GM12872 (cell line): ENCODE measurements at regions not wholly inside any gene's neighbourhood (a gene's known extent, or its start where the extent isn't known, plus 50 kb on each side); places are given as distances from the start of the nearest gene placed in this dataset.

ENCODE experiments used
- TF ChIP-seq, protein P1 (sequence below): IDR thresholded peaks from 3 replicates; pipeline ENCODE4 v1.5.1; 2011; ENCODE audit warnings: low read depth, mild to moderate bottlenecking, low read length, moderate library complexity; ENCODE audit not compliant: insufficient read depth

DNA sequence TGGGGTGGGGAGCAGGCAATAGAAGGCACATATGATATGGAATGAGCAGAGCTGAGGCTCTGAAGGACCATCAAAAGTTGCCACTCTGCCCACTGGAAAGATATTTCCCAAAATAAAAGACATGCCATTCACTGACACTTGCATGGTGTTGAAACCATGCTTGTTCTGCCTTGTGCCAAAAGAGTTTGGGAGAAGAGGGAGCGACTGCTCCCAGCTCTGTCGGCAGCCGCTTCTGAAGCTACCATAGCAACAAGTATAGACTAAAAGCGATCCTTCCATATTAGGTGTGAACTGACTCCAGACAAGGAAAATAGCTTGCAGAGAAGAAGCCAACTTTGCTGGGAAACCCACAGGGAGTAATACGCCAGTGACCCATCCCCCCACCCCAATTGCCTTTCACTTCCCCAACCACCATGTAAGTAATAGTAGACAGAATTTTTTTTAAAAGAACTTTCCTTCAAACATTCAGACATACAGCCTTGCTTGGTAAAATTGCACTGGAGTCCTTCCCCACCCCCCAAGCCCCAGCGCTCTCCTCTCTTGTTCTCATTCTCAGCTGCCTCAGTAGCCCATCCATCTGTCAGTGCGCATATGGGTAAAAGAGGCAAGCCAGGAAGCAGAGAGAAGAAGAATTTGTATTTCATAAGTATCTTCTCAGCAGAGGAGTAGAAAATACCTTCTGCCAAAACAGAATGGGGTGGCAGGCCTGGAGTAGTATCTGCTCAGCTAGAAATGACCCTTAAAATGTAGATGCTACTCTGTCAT is 263.7 kb downstream of the OMA1 start:
- TF ChIP-seq, protein P1, sequence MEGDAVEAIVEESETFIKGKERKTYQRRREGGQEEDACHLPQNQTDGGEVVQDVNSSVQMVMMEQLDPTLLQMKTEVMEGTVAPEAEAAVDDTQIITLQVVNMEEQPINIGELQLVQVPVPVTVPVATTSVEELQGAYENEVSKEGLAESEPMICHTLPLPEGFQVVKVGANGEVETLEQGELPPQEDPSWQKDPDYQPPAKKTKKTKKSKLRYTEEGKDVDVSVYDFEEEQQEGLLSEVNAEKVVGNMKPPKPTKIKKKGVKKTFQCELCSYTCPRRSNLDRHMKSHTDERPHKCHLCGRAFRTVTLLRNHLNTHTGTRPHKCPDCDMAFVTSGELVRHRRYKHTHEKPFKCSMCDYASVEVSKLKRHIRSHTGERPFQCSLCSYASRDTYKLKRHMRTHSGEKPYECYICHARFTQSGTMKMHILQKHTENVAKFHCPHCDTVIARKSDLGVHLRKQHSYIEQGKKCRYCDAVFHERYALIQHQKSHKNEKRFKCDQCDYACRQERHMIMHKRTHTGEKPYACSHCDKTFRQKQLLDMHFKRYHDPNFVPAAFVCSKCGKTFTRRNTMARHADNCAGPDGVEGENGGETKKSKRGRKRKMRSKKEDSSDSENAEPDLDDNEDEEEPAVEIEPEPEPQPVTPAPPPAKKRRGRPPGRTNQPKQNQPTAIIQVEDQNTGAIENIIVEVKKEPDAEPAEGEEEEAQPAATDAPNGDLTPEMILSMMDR, result no peak

DNA sequence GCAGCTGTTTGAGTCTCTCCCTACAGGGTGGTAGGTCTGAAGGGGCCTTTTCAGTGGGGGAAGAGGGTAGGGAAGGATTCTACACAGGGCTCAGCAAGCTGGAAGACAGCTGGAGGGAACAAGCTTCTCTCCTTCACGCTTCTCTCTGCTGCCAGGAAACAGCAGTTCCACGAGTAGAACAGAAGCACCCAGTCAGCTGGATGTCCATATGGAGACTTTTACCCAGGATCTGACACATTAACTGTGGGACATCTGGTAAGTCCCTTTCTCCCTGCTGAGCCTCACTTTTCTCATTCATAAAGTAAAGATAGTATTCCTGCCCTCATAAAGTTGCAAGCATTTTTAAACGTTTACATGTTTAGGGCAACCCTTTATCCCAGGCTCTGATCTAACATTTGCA is 280.3 kb downstream of the OMA1 start:
- TF ChIP-seq, protein P1, result no peak

DNA sequence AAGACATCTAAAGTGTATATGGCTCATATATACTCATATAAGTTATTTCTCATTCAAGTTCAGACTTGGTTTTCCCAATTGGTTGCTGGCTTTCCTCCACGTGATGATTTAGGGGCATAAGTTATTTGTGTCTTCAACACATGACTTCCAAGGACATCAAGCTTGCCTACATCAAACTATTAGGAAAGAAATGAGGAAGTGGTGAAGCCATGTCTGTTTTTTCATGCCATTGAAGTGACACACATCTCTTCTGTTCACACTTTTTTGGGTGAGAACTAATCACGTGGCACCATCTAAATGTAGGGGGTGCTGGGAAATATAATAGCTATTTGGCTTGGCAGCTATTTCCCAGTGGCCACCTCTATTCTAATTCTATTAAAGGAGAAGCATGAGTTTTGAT is 282.1 kb downstream of the OMA1 start:
- TF ChIP-seq, protein P1, result no peak

GRCh38 chr1:58262702-58263101 is 283.8 kb downstream of the OMA1 start:
- TF ChIP-seq, protein P1, result no peak

- TF ChIP-seq, protein P1, result no peak
Observed at GRCh38 chr1:58258082-58258481, 288.4 kb downstream of the OMA1 start.

DNA sequence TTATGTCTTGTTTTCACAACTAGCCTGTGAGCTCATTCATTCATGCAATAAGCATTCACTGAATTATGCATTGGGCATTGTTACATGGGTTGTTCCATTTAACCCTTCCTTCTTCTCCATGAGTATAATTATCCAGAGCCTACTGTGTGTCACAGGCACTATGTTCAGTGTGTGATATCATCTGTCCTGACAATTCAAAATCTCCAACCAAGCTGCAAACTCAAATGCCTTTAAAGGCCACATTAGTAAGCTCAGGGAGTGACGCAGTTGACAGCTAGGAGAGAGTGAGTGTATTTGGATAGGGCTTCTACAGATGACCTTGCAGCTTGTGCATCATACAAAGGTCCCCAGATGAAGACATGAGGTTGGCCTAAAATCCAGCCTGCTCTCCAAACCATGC is 289.5 kb downstream of the OMA1 start:
- TF ChIP-seq, protein P1, result no peak

GRCh38 chr1:58256546-58256945 is 290.0 kb downstream of the OMA1 start:
- TF ChIP-seq, protein P1, result no peak
